ENCODE measurements at regions not wholly inside any gene's neighbourhood (a gene's known extent, or its start where the extent isn't known, plus 50 kb on each side); places are given as distances from the start of the nearest gene placed in this dataset.

- intact Hi-C loops (cut with DNase I), result no loop called here
- DNase-seq, result no peak
Observed at GRCh38 chr7:127448566-127448965, 56.1 kb upstream of the ZNF800 start.

GRCh38 chr7:127447326-127447945 lies 54.9 kb upstream of the ZNF800 start:
- intact Hi-C loops (cut with DNase I), result no loop called here
- no peak for DNase-seq

GRCh38 chr7:127446842-127447241 lies 54.3 kb upstream of the ZNF800 start:
- DNase-seq, result no peak
- intact Hi-C loops (cut with DNase I), result no loop called here
